H1 (cell line): ENCODE measurements at regions not wholly inside any gene's neighbourhood (a gene's known extent, or its start where the extent isn't known, plus 50 kb on each side); places are given as distances from the start of the nearest gene placed in this dataset.

Experiments used
- CTCF ChIA-PET: fragments of 300-600 bp; sonication (Branson Sonifier 250); formaldehyde crosslinking; loops from one replicate; lab custom pipeline; 2021; ENCODE audit not compliant: partially characterized antibody; lab: Charles Lee
- POLR2A ChIA-PET: fragments of 300-600 bp; sonication (Branson Sonifier 250); formaldehyde crosslinking; loops from one replicate; lab custom pipeline; 2021; ENCODE audit warnings: inconsistent platforms; ENCODE audit not compliant: partially characterized antibody; lab: Charles Lee
- DNase-seq, 2 experiments: peaks; one replicate each; pipeline versions ENCODE4 v3.0.0 to v3.0.0-alpha.2; 2010 to 2022; ENCODE audit warnings: low spot score in 2 of 2, low read depth in 1 of 2, mixed read lengths in 1 of 2
- FAIRE-seq: peaks from 2 replicates; lab custom pipeline; 2011; peaks lifted over from hg19 to GRCh38; lab: Jason Lieb, UNC
- H2AFZ ChIP-seq: 2 replicates; pipeline ENCODE4 v1.8.1; 2012; ENCODE audit warnings: low read length, inconsistent platforms
- H2AK5ac ChIP-seq: 2 replicates; pipeline ENCODE4 v1.6.1; 2013; ENCODE audit warnings: low read depth, low read length
- H2BK120ac ChIP-seq: replicated peaks from 2 replicates; pipeline ENCODE3; 2013; ENCODE audit warnings: low read depth, low read length, inconsistent platforms
- H2BK12ac ChIP-seq: 2 replicates; pipeline ENCODE4 v1.6.1; 2013; ENCODE audit warnings: low read depth, low read length
- H2BK15ac ChIP-seq: 2 replicates; pipeline ENCODE4 v1.6.1; 2013; ENCODE audit warnings: low read length
- H2BK20ac ChIP-seq: 2 replicates; pipeline ENCODE4 v1.6.1; 2013; ENCODE audit warnings: low read length
- H2BK5ac ChIP-seq: 2 replicates; pipeline ENCODE4 v1.6.1; 2013; ENCODE audit warnings: low read depth, low read length
- H3K14ac ChIP-seq: 2 replicates; pipeline ENCODE4 v1.6.1; 2013; ENCODE audit warnings: inconsistent platforms; ENCODE audit not compliant: insufficient read length
- H3K18ac ChIP-seq: 2 replicates; pipeline ENCODE4 v1.6.1; 2013; ENCODE audit warnings: low read length; ENCODE audit errors: extremely low read depth
- H3K23ac ChIP-seq: 2 replicates; pipeline ENCODE4 v1.6.1; 2013; ENCODE audit warnings: inconsistent platforms; ENCODE audit not compliant: insufficient read length
- H3K23me2 ChIP-seq: 2 replicates; pipeline ENCODE4 v1.6.1; 2013; ENCODE audit warnings: low read depth, low read length
- H3K27ac ChIP-seq: 2 replicates; pipeline ENCODE4 v1.6.1; 2011; ENCODE audit warnings: low read depth, low read length, inconsistent platforms
- H3K27me3 ChIP-seq, 4 experiments: replicated peaks in 1 of 4; 1 replicate in 1 of 4; 2 replicates in 3 of 4; pipeline versions ENCODE4 v1.6.1 to v1.8.1; 2011 to 2013; ENCODE audit warnings: low read length in 3 of 4, mild to moderate bottlenecking in 3 of 4, inconsistent platforms in 2 of 4, mixed read lengths in 2 of 4, moderate library complexity in 1 of 4; ENCODE audit not compliant: control insufficient read depth in 3 of 4, insufficient read depth in 3 of 4; ENCODE audit errors: extremely low read depth in 1 of 4
- H3K36me3 ChIP-seq, 4 experiments: 2 replicates each; pipeline versions ENCODE4 v1.6.1 to v1.8.1; 2011 to 2013; ENCODE audit warnings: mild to moderate bottlenecking in 4 of 4, low read length in 3 of 4, moderate library complexity in 2 of 4, control low read depth in 1 of 4, inconsistent platforms in 1 of 4; ENCODE audit not compliant: insufficient read depth in 4 of 4, control insufficient read depth in 2 of 4
- H3K4ac ChIP-seq: replicated peaks from 2 replicates; pipeline ENCODE3; 2013; ENCODE audit warnings: low read length, low read depth, mixed read lengths, inconsistent platforms; ENCODE audit not compliant: insufficient read length
- H3K4me1 ChIP-seq, 4 experiments: replicated peaks in 1 of 4; 1 replicate in 1 of 4; 2 replicates in 3 of 4; pipeline versions ENCODE4 v1.6.1 to v1.8.1; 2011 to 2013; ENCODE audit warnings: low read length in 3 of 4, inconsistent platforms in 2 of 4, mixed read lengths in 1 of 4; ENCODE audit not compliant: insufficient read depth in 4 of 4, control insufficient read depth in 3 of 4
- H3K4me2 ChIP-seq, 2 experiments: 2 replicates each; pipeline versions ENCODE4 v1.6.1 to v1.8.1; 2011 to 2013; ENCODE audit warnings: low read depth in 2 of 2, low read length in 2 of 2, control low read depth in 1 of 2, inconsistent platforms in 1 of 2, mild to moderate bottlenecking in 1 of 2; ENCODE audit not compliant: insufficient read depth in 1 of 2
- H3K4me3 ChIP-seq, 4 experiments: fragments of 200-600, 300-600 bp in 1 of 4; sonication (generic), shearing (Covaris generic), sonication (Bioruptor Twin) in 1 of 4; 2 replicates each; pipeline versions ENCODE4 v1.5.1 to v1.8.1; 2011 to 2016; ENCODE audit warnings: low read length in 4 of 4, low read depth in 3 of 4, control low read depth in 2 of 4, inconsistent platforms in 2 of 4, mild to moderate bottlenecking in 2 of 4, mixed read lengths in 1 of 4, moderate library complexity in 1 of 4; ENCODE audit not compliant: insufficient read depth in 2 of 4; ENCODE audit errors: extremely low read depth in 1 of 4
- H3K56ac ChIP-seq: replicated peaks from 2 replicates; pipeline ENCODE3; 2013; ENCODE audit warnings: low read depth, mild to moderate bottlenecking, mixed read lengths, low read length, inconsistent platforms; ENCODE audit not compliant: insufficient read length
- H3K79me1 ChIP-seq: 2 replicates; pipeline ENCODE4 v1.6.1; 2013; ENCODE audit warnings: low read depth, low read length, control low read depth
- H3K79me2 ChIP-seq, 2 experiments: 2 replicates each; pipeline versions ENCODE4 v1.6.1 to v1.8.1; 2012 to 2013; ENCODE audit warnings: low read length in 2 of 2, mild to moderate bottlenecking in 2 of 2, inconsistent platforms in 1 of 2; ENCODE audit not compliant: insufficient read depth in 2 of 2, control insufficient read depth in 1 of 2
- H3K9ac ChIP-seq, 4 experiments: replicated peaks in 1 of 4; 1 replicate in 1 of 4; 2 replicates in 3 of 4; pipeline versions ENCODE4 v1.6.1 to v1.8.1; 2011 to 2013; ENCODE audit warnings: low read depth in 3 of 4, low read length in 3 of 4, control low read depth in 2 of 4, mild to moderate bottlenecking in 2 of 4, moderate library complexity in 2 of 4, inconsistent platforms in 1 of 4; ENCODE audit errors: extremely low read depth in 1 of 4
- H3K9me3 ChIP-seq, 2 experiments: 2 replicates each; pipeline versions ENCODE4 v1.6.1 to v1.8.1; 2012 to 2013; ENCODE audit warnings: mild to moderate bottlenecking in 2 of 2, moderate library complexity in 2 of 2, control low read depth in 1 of 2, inconsistent platforms in 1 of 2, low read depth in 1 of 2, low read length in 1 of 2, mixed read lengths in 1 of 2; ENCODE audit not compliant: insufficient read depth in 2 of 2
- H4K20me1 ChIP-seq, 2 experiments: replicated peaks in 1 of 2; 2 replicates each; pipeline versions ENCODE3 to v1.8.1; 2011 to 2013; ENCODE audit warnings: inconsistent platforms in 2 of 2, low read length in 2 of 2, mild to moderate bottlenecking in 1 of 2; ENCODE audit not compliant: insufficient read depth in 2 of 2, control insufficient read depth in 1 of 2
- H4K5ac ChIP-seq: 2 replicates; pipeline ENCODE4 v1.6.1; 2013; ENCODE audit warnings: low read length, low read depth, mixed read lengths, inconsistent platforms; ENCODE audit not compliant: insufficient read length
- H4K8ac ChIP-seq: 2 replicates; pipeline ENCODE4 v1.8.0; 2013; ENCODE audit warnings: mild to moderate bottlenecking, moderate library complexity, low read length, inconsistent platforms; ENCODE audit not compliant: insufficient read depth; ENCODE audit errors: extremely low read depth
- H4K91ac ChIP-seq: replicated peaks from 2 replicates; pipeline ENCODE3; 2013; ENCODE audit warnings: low read length, mixed read lengths, inconsistent platforms; ENCODE audit not compliant: insufficient read length
- CHD1 ChIP-seq: IDR thresholded peaks from 2 replicates; pipeline ENCODE4 v1.6.1; 2012; ENCODE audit warnings: low read depth, low read length, improper control_type of control experiment
- CTBP2 ChIP-seq: IDR thresholded peaks from 2 replicates; pipeline ENCODE4 v1.7.0; 2011; ENCODE audit warnings: borderline replicate concordance, mild to moderate bottlenecking, moderate library complexity, mixed read lengths, low read length; ENCODE audit not compliant: insufficient read depth, insufficient read length
- CTCF ChIP-seq, 3 experiments: IDR thresholded peaks; 1 replicate in 2 of 3; 2 replicates in 1 of 3; pipeline versions ENCODE4 v1.5.1 to v1.6.1; 2011; ENCODE audit warnings: low read length in 3 of 3, mild to moderate bottlenecking in 3 of 3, inconsistent platforms in 2 of 3, low read depth in 1 of 3, moderate library complexity in 1 of 3; ENCODE audit not compliant: insufficient read depth in 1 of 3; ENCODE audit errors: control extremely low read depth in 1 of 3
- EP300 ChIP-seq, 2 experiments: IDR thresholded peaks; 1 replicate in 1 of 2; 2 replicates in 1 of 2; pipeline ENCODE4 v1.6.1; 2011 to 2012; ENCODE audit warnings: low read depth in 2 of 2, low read length in 2 of 2, mild to moderate bottlenecking in 2 of 2, borderline replicate concordance in 1 of 2, inconsistent platforms in 1 of 2, moderate library complexity in 1 of 2
- EZH2 ChIP-seq: fragments of 200-600 bp; sonication (generic); IDR thresholded peaks from 2 replicates; pipeline ENCODE4 v1.7.1; 2012; ENCODE audit warnings: low read depth, mild to moderate bottlenecking, moderate library complexity, low read length, inconsistent platforms; ENCODE audit not compliant: severe bottlenecking
- POLR2A ChIP-seq, 2 experiments: IDR thresholded peaks; 1 replicate in 1 of 2; 2 replicates in 1 of 2; pipeline ENCODE4 v1.6.1; 2011; ENCODE audit warnings: low read depth in 2 of 2, low read length in 2 of 2, mild to moderate bottlenecking in 2 of 2; ENCODE audit errors: control extremely low read depth in 1 of 2
- RNF2 ChIP-seq: fragments of 200-900, 300-1000 bp; sonication (generic); IDR thresholded peaks from 2 replicates; pipeline ENCODE4 v1.7.1; 2016; ENCODE audit warnings: borderline replicate concordance, low read depth, mild to moderate bottlenecking, antibody characterized with exemption, low read length; ENCODE audit not compliant: poor library complexity, severe bottlenecking; ENCODE audit errors: missing control alignments
- TAF1 ChIP-seq: IDR thresholded peaks from 2 replicates; pipeline ENCODE4 v1.6.1; 2011; ENCODE audit warnings: mild to moderate bottlenecking, low read depth, low read length
- TEAD4 ChIP-seq: IDR thresholded peaks from 2 replicates; pipeline ENCODE4 v1.6.1; 2012; ENCODE audit warnings: low read depth, low read length, inconsistent platforms, mixed read lengths
- WGBS, 2 experiments: shearing (Covaris generic) in 1 of 2; methylation state at CpG; one replicate each; pipeline versions ENCODE4 v1.1.6 to v1.1.7; 2013 to 2015; ENCODE audit warnings: low lambda C conversion rate in 2 of 2, mixed read lengths in 2 of 2, inconsistent platforms in 1 of 2, low coverage in 1 of 2, missing lambda C conversion rate in 1 of 2; ENCODE audit not compliant: insufficient replicate concordance in 2 of 2, insufficient coverage in 1 of 2, insufficient read length in 1 of 2; ENCODE audit errors: extremely low coverage in 1 of 2, missing lambda C conversion rate in 1 of 2; 5-methylcytosine and 5-hydroxymethylcytosine counted together

- Histone ChIP-seq H2BK120ac (no peak overlapping the region), H3K4me3 (no peak overlapping the region), H2AFZ (no peak overlapping the region), H2BK5ac (no peak overlapping the region), H3K27ac (no peak overlapping the region), H3K36me3 (no peaks in the 10 kb centered on the region), H3K56ac (no peak overlapping the region), H3K9me3 (no peaks in the 10 kb centered on the region), H3K23me2 (no peaks in the 10 kb centered on the region), H2AK5ac (no peak overlapping the region), H3K4ac (no peak overlapping the region), H2BK12ac (no peak overlapping the region), H3K4me2 (no peak overlapping the region), H4K91ac (no peak overlapping the region), H3K9ac (no peak overlapping the region), H4K5ac (no peak overlapping the region), H2BK15ac (no peak overlapping the region), H3K79me2 (no peaks in the 10 kb centered on the region), H3K27me3 (no peaks in the 10 kb centered on the region), H4K20me1 (no peaks in the 10 kb centered on the region), H2BK20ac (no peak overlapping the region), H3K18ac (no peak overlapping the region), H4K8ac (no peak overlapping the region), H3K14ac (no peak overlapping the region), H3K23ac (no peak overlapping the region), H3K79me1 (no peaks in the 10 kb centered on the region), H3K4me1 (no peaks in the 10 kb centered on the region)
- FAIRE-seq = no peak
- POLR2A ChIA-PET = no interaction called here
- CTCF ChIA-PET = no interaction called here
- 42% methylated on average over 2 of the region's 2 CpGs; no CpG with 5 or more reads in 1 of the 2 experiments for WGBS, 2 experiments
- no peak for DNase-seq
- TF ChIP-seq TEAD4 (no peak), TAF1 (no peak), EZH2 (no peak), CHD1 (no peak), POLR2A (IDR thresholded peaks at IDR 0.05; ENCODE audit: control extremely low read depth in 1 of 2, low read depth in 2 of 2, low read length in 2 of 2) (no peak), EP300 (IDR thresholded peaks at IDR 0.05; ENCODE audit: borderline replicate concordance in 1 of 2, low read depth in 2 of 2, low read length in 2 of 2) (no peak), CTCF (IDR thresholded peaks at IDR 0.05; ENCODE audit: control extremely low read depth in 1 of 3, insufficient read depth in 1 of 3, low read depth in 1 of 3, low read length in 3 of 3) (no peak), RNF2 (no peak), CTBP2 (no peak)
Measured at GRCh38 chrX:93332329-93332728, 341.0 kb downstream of the NAP1L3 start.
